ENCODE measurements at regions not wholly inside any gene's neighbourhood (a gene's known extent, or its start where the extent isn't known, plus 50 kb on each side); places are given as distances from the start of the nearest gene placed in this dataset.
A peak's percentile ranks its signal among the peaks of the same experiment; 100 is the strongest.

- Histone ChIP-seq H3K4me3 (ENCODE audit: severe bottlenecking) (no peak overlapping the region), H3K27me3 (ENCODE audit: insufficient read depth, poor library complexity, severe bottlenecking) (peaks cover 2% of the 10 kb centered on the region), H3K27ac (ENCODE audit: poor library complexity, severe bottlenecking) (no peak overlapping the region), H3K9me3 (ENCODE audit: severe bottlenecking) (no peaks in the 10 kb centered on the region), H3K36me3 (ENCODE audit: low read depth) (no peaks in the 10 kb centered on the region), H3K4me1 (ENCODE audit: insufficient read depth, poor library complexity, severe bottlenecking) (no peaks in the 10 kb centered on the region)
- no peak for DNase-seq (ENCODE audit: low spot score)
- peak; percentile 70; the same call in 2 of the 3 replicates for ATAC-seq (ENCODE audit: low read depth)
- TF ChIP-seq CTCF (IDR thresholded peaks at IDR 0.05; ENCODE audit: poor library complexity, severe bottlenecking) = no peak
These were observed 164.7 kb upstream of the MEIS1 start for GRCh38 chr2:66270247-66270646.

- peaks cover 2% of the 10 kb centered on the region for H3K27me3 ChIP-seq (ENCODE audit: insufficient read depth, poor library complexity, severe bottlenecking)
- ATAC-seq (ENCODE audit: low read depth) (no peak), DNase-seq (ENCODE audit: low spot score) (no peak)
- TF ChIP-seq CTCF (IDR thresholded peaks at IDR 0.05; ENCODE audit: poor library complexity, severe bottlenecking) = no peak
- H3K27ac ChIP-seq (ENCODE audit: poor library complexity, severe bottlenecking) = no peak overlapping the region
- H3K4me1 ChIP-seq (ENCODE audit: insufficient read depth, poor library complexity, severe bottlenecking) = no peaks in the 10 kb centered on the region
- no peak overlapping the region for H3K4me3 ChIP-seq (ENCODE audit: severe bottlenecking)
- H3K36me3 ChIP-seq (ENCODE audit: low read depth) = no peaks in the 10 kb centered on the region
- H3K9me3 ChIP-seq (ENCODE audit: severe bottlenecking) = no peaks in the 10 kb centered on the region
These were observed 165.8 kb upstream of the MEIS1 start for GRCh38 chr2:66269166-66269565.

GRCh38 chr2:66268756-66269155, 166.2 kb upstream of the MEIS1 start:
- no peaks in the 10 kb centered on the region for H3K4me1 ChIP-seq (ENCODE audit: insufficient read depth, poor library complexity, severe bottlenecking)

GRCh38 chr2:66264354-66264753, 170.6 kb upstream of the MEIS1 start:
- Histone ChIP-seq H3K4me1 (ENCODE audit: insufficient read depth, poor library complexity, severe bottlenecking) (no peaks in the 10 kb centered on the region), H3K36me3 (ENCODE audit: low read depth) (no peaks in the 10 kb centered on the region), H3K27ac (ENCODE audit: poor library complexity, severe bottlenecking) (no peak overlapping the region), H3K27me3 (ENCODE audit: insufficient read depth, poor library complexity, severe bottlenecking) (no peaks in the 10 kb centered on the region), H3K9me3 (ENCODE audit: severe bottlenecking) (no peaks in the 10 kb centered on the region), H3K4me3 (ENCODE audit: severe bottlenecking) (no peak overlapping the region)
- no peak for DNase-seq (ENCODE audit: low spot score)
- ATAC-seq (ENCODE audit: low read depth) = no peak
- no peak for TF ChIP-seq CTCF (IDR thresholded peaks at IDR 0.05; ENCODE audit: poor library complexity, severe bottlenecking)

More at GRCh38 chr2:66268756-66269155, 166.2 kb upstream of the MEIS1 start:
- no peak overlapping the region for H3K4me3 ChIP-seq (ENCODE audit: severe bottlenecking)
- H3K36me3 ChIP-seq (ENCODE audit: low read depth) = no peaks in the 10 kb centered on the region
- peaks cover 2% of the 10 kb centered on the region for H3K27me3 ChIP-seq (ENCODE audit: insufficient read depth, poor library complexity, severe bottlenecking)
- no peak for DNase-seq (ENCODE audit: low spot score)
- ATAC-seq (ENCODE audit: low read depth) = no peak
- TF ChIP-seq CTCF (IDR thresholded peaks at IDR 0.05; ENCODE audit: poor library complexity, severe bottlenecking) = no peak
- H3K9me3 ChIP-seq (ENCODE audit: severe bottlenecking) = no peaks in the 10 kb centered on the region
- H3K27ac ChIP-seq (ENCODE audit: poor library complexity, severe bottlenecking) = no peak overlapping the region

- ATAC-seq (ENCODE audit: low read depth) (no peak), DNase-seq (ENCODE audit: low spot score) (no peak)
- Histone ChIP-seq H3K36me3 (ENCODE audit: low read depth) (no peaks in the 10 kb centered on the region), H3K27ac (ENCODE audit: poor library complexity, severe bottlenecking) (no peak overlapping the region), H3K27me3 (ENCODE audit: insufficient read depth, poor library complexity, severe bottlenecking) (no peaks in the 10 kb centered on the region), H3K9me3 (ENCODE audit: severe bottlenecking) (no peaks in the 10 kb centered on the region), H3K4me3 (ENCODE audit: severe bottlenecking) (no peak overlapping the region), H3K4me1 (ENCODE audit: insufficient read depth, poor library complexity, severe bottlenecking) (no peaks in the 10 kb centered on the region)
- no peak for TF ChIP-seq CTCF (IDR thresholded peaks at IDR 0.05; ENCODE audit: poor library complexity, severe bottlenecking)
These were observed 179.1 kb upstream of the MEIS1 start for GRCh38 chr2:66255867-66256266.

All from RWPE2 (cell line).